H1 (cell line): ENCODE measurements at regions not wholly inside any gene's neighbourhood (a gene's known extent, or its start where the extent isn't known, plus 50 kb on each side); places are given as distances from the start of the nearest gene placed in this dataset.

Experiments
- CTCF ChIA-PET: fragments of 300-600 bp; sonication (Branson Sonifier 250); formaldehyde crosslinking; loops from one replicate; lab custom pipeline; 2021; ENCODE audit not compliant: partially characterized antibody; lab: Charles Lee
- POLR2A ChIA-PET: fragments of 300-600 bp; sonication (Branson Sonifier 250); formaldehyde crosslinking; loops from one replicate; lab custom pipeline; 2021; ENCODE audit warnings: inconsistent platforms; ENCODE audit not compliant: partially characterized antibody; lab: Charles Lee
- DNase-seq, 2 experiments: peaks; one replicate each; pipeline versions ENCODE4 v3.0.0 to v3.0.0-alpha.2; 2010 to 2022; ENCODE audit warnings: low spot score in 2 of 2, low read depth in 1 of 2, mixed read lengths in 1 of 2
- FAIRE-seq: peaks from 2 replicates; lab custom pipeline; 2011; peaks lifted over from hg19 to GRCh38; lab: Jason Lieb, UNC
- H2AFZ ChIP-seq: 2 replicates; pipeline ENCODE4 v1.8.1; 2012; ENCODE audit warnings: low read length, inconsistent platforms
- H2AK5ac ChIP-seq: 2 replicates; pipeline ENCODE4 v1.6.1; 2013; ENCODE audit warnings: low read depth, low read length
- H2BK120ac ChIP-seq: replicated peaks from 2 replicates; pipeline ENCODE3; 2013; ENCODE audit warnings: low read depth, low read length, inconsistent platforms
- H2BK12ac ChIP-seq: 2 replicates; pipeline ENCODE4 v1.6.1; 2013; ENCODE audit warnings: low read depth, low read length
- H2BK15ac ChIP-seq: 2 replicates; pipeline ENCODE4 v1.6.1; 2013; ENCODE audit warnings: low read length
- H2BK20ac ChIP-seq: 2 replicates; pipeline ENCODE4 v1.6.1; 2013; ENCODE audit warnings: low read length
- H2BK5ac ChIP-seq: 2 replicates; pipeline ENCODE4 v1.6.1; 2013; ENCODE audit warnings: low read depth, low read length
- H3K14ac ChIP-seq: 2 replicates; pipeline ENCODE4 v1.6.1; 2013; ENCODE audit warnings: inconsistent platforms; ENCODE audit not compliant: insufficient read length
- H3K18ac ChIP-seq: 2 replicates; pipeline ENCODE4 v1.6.1; 2013; ENCODE audit warnings: low read length; ENCODE audit errors: extremely low read depth
- H3K23ac ChIP-seq: 2 replicates; pipeline ENCODE4 v1.6.1; 2013; ENCODE audit warnings: inconsistent platforms; ENCODE audit not compliant: insufficient read length
- H3K23me2 ChIP-seq: 2 replicates; pipeline ENCODE4 v1.6.1; 2013; ENCODE audit warnings: low read depth, low read length
- H3K27ac ChIP-seq: 2 replicates; pipeline ENCODE4 v1.6.1; 2011; ENCODE audit warnings: low read depth, low read length, inconsistent platforms
- H3K27me3 ChIP-seq, 4 experiments: replicated peaks in 1 of 4; 1 replicate in 1 of 4; 2 replicates in 3 of 4; pipeline versions ENCODE4 v1.6.1 to v1.8.1; 2011 to 2013; ENCODE audit warnings: low read length in 3 of 4, mild to moderate bottlenecking in 3 of 4, inconsistent platforms in 2 of 4, mixed read lengths in 2 of 4, moderate library complexity in 1 of 4; ENCODE audit not compliant: control insufficient read depth in 3 of 4, insufficient read depth in 3 of 4; ENCODE audit errors: extremely low read depth in 1 of 4
- H3K36me3 ChIP-seq, 4 experiments: 2 replicates each; pipeline versions ENCODE4 v1.6.1 to v1.8.1; 2011 to 2013; ENCODE audit warnings: mild to moderate bottlenecking in 4 of 4, low read length in 3 of 4, moderate library complexity in 2 of 4, control low read depth in 1 of 4, inconsistent platforms in 1 of 4; ENCODE audit not compliant: insufficient read depth in 4 of 4, control insufficient read depth in 2 of 4
- H3K4ac ChIP-seq: replicated peaks from 2 replicates; pipeline ENCODE3; 2013; ENCODE audit warnings: low read length, low read depth, mixed read lengths, inconsistent platforms; ENCODE audit not compliant: insufficient read length
- H3K4me1 ChIP-seq, 4 experiments: replicated peaks in 1 of 4; 1 replicate in 1 of 4; 2 replicates in 3 of 4; pipeline versions ENCODE4 v1.6.1 to v1.8.1; 2011 to 2013; ENCODE audit warnings: low read length in 3 of 4, inconsistent platforms in 2 of 4, mixed read lengths in 1 of 4; ENCODE audit not compliant: insufficient read depth in 4 of 4, control insufficient read depth in 3 of 4
- H3K4me2 ChIP-seq, 2 experiments: 2 replicates each; pipeline versions ENCODE4 v1.6.1 to v1.8.1; 2011 to 2013; ENCODE audit warnings: low read depth in 2 of 2, low read length in 2 of 2, control low read depth in 1 of 2, inconsistent platforms in 1 of 2, mild to moderate bottlenecking in 1 of 2; ENCODE audit not compliant: insufficient read depth in 1 of 2
- H3K4me3 ChIP-seq, 4 experiments: fragments of 200-600, 300-600 bp in 1 of 4; sonication (generic), shearing (Covaris generic), sonication (Bioruptor Twin) in 1 of 4; 2 replicates each; pipeline versions ENCODE4 v1.5.1 to v1.8.1; 2011 to 2016; ENCODE audit warnings: low read length in 4 of 4, low read depth in 3 of 4, control low read depth in 2 of 4, inconsistent platforms in 2 of 4, mild to moderate bottlenecking in 2 of 4, mixed read lengths in 1 of 4, moderate library complexity in 1 of 4; ENCODE audit not compliant: insufficient read depth in 2 of 4; ENCODE audit errors: extremely low read depth in 1 of 4
- H3K56ac ChIP-seq: replicated peaks from 2 replicates; pipeline ENCODE3; 2013; ENCODE audit warnings: low read depth, mild to moderate bottlenecking, mixed read lengths, low read length, inconsistent platforms; ENCODE audit not compliant: insufficient read length
- H3K79me1 ChIP-seq: 2 replicates; pipeline ENCODE4 v1.6.1; 2013; ENCODE audit warnings: low read depth, low read length, control low read depth
- H3K79me2 ChIP-seq, 2 experiments: 2 replicates each; pipeline versions ENCODE4 v1.6.1 to v1.8.1; 2012 to 2013; ENCODE audit warnings: low read length in 2 of 2, mild to moderate bottlenecking in 2 of 2, inconsistent platforms in 1 of 2; ENCODE audit not compliant: insufficient read depth in 2 of 2, control insufficient read depth in 1 of 2
- H3K9ac ChIP-seq, 4 experiments: replicated peaks in 1 of 4; 1 replicate in 1 of 4; 2 replicates in 3 of 4; pipeline versions ENCODE4 v1.6.1 to v1.8.1; 2011 to 2013; ENCODE audit warnings: low read depth in 3 of 4, low read length in 3 of 4, control low read depth in 2 of 4, mild to moderate bottlenecking in 2 of 4, moderate library complexity in 2 of 4, inconsistent platforms in 1 of 4; ENCODE audit errors: extremely low read depth in 1 of 4
- H3K9me3 ChIP-seq, 2 experiments: 2 replicates each; pipeline versions ENCODE4 v1.6.1 to v1.8.1; 2012 to 2013; ENCODE audit warnings: mild to moderate bottlenecking in 2 of 2, moderate library complexity in 2 of 2, control low read depth in 1 of 2, inconsistent platforms in 1 of 2, low read depth in 1 of 2, low read length in 1 of 2, mixed read lengths in 1 of 2; ENCODE audit not compliant: insufficient read depth in 2 of 2
- H4K20me1 ChIP-seq, 2 experiments: replicated peaks in 1 of 2; 2 replicates each; pipeline versions ENCODE3 to v1.8.1; 2011 to 2013; ENCODE audit warnings: inconsistent platforms in 2 of 2, low read length in 2 of 2, mild to moderate bottlenecking in 1 of 2; ENCODE audit not compliant: insufficient read depth in 2 of 2, control insufficient read depth in 1 of 2
- H4K5ac ChIP-seq: 2 replicates; pipeline ENCODE4 v1.6.1; 2013; ENCODE audit warnings: low read length, low read depth, mixed read lengths, inconsistent platforms; ENCODE audit not compliant: insufficient read length
- H4K8ac ChIP-seq: 2 replicates; pipeline ENCODE4 v1.8.0; 2013; ENCODE audit warnings: mild to moderate bottlenecking, moderate library complexity, low read length, inconsistent platforms; ENCODE audit not compliant: insufficient read depth; ENCODE audit errors: extremely low read depth
- H4K91ac ChIP-seq: replicated peaks from 2 replicates; pipeline ENCODE3; 2013; ENCODE audit warnings: low read length, mixed read lengths, inconsistent platforms; ENCODE audit not compliant: insufficient read length
- CEBPB ChIP-seq: IDR thresholded peaks from 2 replicates; pipeline ENCODE4 v1.6.1; 2012; ENCODE audit warnings: low read depth, low read length
- CHD1 ChIP-seq: IDR thresholded peaks from 2 replicates; pipeline ENCODE4 v1.6.1; 2012; ENCODE audit warnings: low read depth, low read length, improper control_type of control experiment
- CTBP2 ChIP-seq: IDR thresholded peaks from 2 replicates; pipeline ENCODE4 v1.7.0; 2011; ENCODE audit warnings: borderline replicate concordance, mild to moderate bottlenecking, moderate library complexity, mixed read lengths, low read length; ENCODE audit not compliant: insufficient read depth, insufficient read length
- GTF2F1 ChIP-seq: IDR thresholded peaks from 2 replicates; pipeline ENCODE4 v1.6.1; 2012; ENCODE audit warnings: low read depth, low read length, improper control_type of control experiment, borderline replicate concordance
- RFX5 ChIP-seq: IDR thresholded peaks from 2 replicates; pipeline ENCODE4 v1.6.1; 2011; ENCODE audit warnings: low read depth, low read length, improper control_type of control experiment, borderline replicate concordance
- SAP30 ChIP-seq: fragments of 300-600 bp; sonication (generic); IDR thresholded peaks from 2 replicates; pipeline ENCODE4 v1.7.1; 2012; ENCODE audit warnings: low read length, moderate library complexity, mild to moderate bottlenecking, inconsistent platforms; ENCODE audit not compliant: insufficient read depth, insufficient replicate concordance
- SIN3A ChIP-seq, 2 experiments: IDR thresholded peaks in 1 of 2; conservative IDR thresholded peaks in 1 of 2; 2 replicates each; pipeline ENCODE4 v1.6.1; 2011 to 2012; ENCODE audit warnings: low read length in 2 of 2, improper control_type of control experiment in 1 of 2, low read depth in 1 of 2, mild to moderate bottlenecking in 1 of 2
- SIRT6 ChIP-seq: IDR thresholded peaks from one replicate; pipeline ENCODE4 v1.7.1; 2012; ENCODE audit warnings: low read length, inconsistent platforms
- SIX5 ChIP-seq: IDR thresholded peaks from 2 replicates; pipeline ENCODE4 v1.6.1; 2011; ENCODE audit warnings: mild to moderate bottlenecking, low read depth, low read length
- SP4 ChIP-seq: IDR thresholded peaks from 2 replicates; pipeline ENCODE4 v1.6.1; 2012; ENCODE audit warnings: low read length, inconsistent platforms
- TBP ChIP-seq: IDR thresholded peaks from 2 replicates; pipeline ENCODE4 v1.6.1; 2011; ENCODE audit warnings: low read depth, low read length, improper control_type of control experiment
- TCF12 ChIP-seq: IDR thresholded peaks from 2 replicates; pipeline ENCODE4 v1.6.1; 2011; ENCODE audit warnings: low read depth, mild to moderate bottlenecking, low read length
- WGBS, 2 experiments: shearing (Covaris generic) in 1 of 2; methylation state at CpG; one replicate each; pipeline versions ENCODE4 v1.1.6 to v1.1.7; 2013 to 2015; ENCODE audit warnings: low lambda C conversion rate in 2 of 2, mixed read lengths in 2 of 2, inconsistent platforms in 1 of 2, low coverage in 1 of 2, missing lambda C conversion rate in 1 of 2; ENCODE audit not compliant: insufficient replicate concordance in 2 of 2, insufficient coverage in 1 of 2, insufficient read length in 1 of 2; ENCODE audit errors: extremely low coverage in 1 of 2, missing lambda C conversion rate in 1 of 2; 5-methylcytosine and 5-hydroxymethylcytosine counted together
- TF ChIP-seq, protein P1 (sequence below): IDR thresholded peaks from 2 replicates; pipeline ENCODE4 v1.6.1; 2012; ENCODE audit warnings: inconsistent platforms

DNA sequence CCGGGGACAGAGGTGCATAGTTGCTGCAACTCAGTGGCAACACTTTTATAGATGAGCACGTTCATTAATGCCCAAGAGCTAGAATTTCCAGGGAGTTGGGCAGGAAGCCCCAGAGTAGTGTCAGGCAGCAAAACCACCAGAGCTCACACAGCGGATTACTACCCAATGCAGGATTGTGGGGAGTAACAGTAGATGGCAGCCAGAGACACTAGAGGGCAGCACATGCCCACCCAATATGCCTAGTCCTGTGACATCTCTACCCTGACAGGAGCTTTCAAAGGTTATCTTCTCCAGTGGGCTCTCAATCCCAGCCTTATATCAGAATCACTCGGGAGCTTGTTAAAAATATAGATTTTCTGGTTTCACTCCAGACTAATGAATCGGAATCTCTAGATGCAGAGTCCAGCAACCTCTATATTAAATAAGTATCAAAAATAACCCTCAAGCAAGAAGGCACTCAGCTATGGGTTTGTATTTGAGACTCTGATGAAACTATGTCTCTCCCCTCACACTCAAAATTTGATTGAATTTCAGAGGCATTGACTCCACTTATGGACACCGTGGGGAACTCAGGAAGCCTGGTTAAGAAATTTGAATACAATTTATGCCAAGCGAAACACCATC lies 58.4 kb upstream of the PHF24 start:
- no peak overlapping the region for H2BK20ac ChIP-seq
- TF ChIP-seq TBP: no peak
- TF ChIP-seq SIN3A (conservative IDR thresholded peaks at IDR 0.05 in 1 of 2, IDR thresholded peaks at IDR 0.05 in 1 of 2; ENCODE audit: low read depth in 1 of 2, low read length in 2 of 2): 0 out of 4 replicates have a peak, but pooled peaks of 1 of the 2 experiments have one; percentile 72
- no peak for TF ChIP-seq SIRT6
- no peak for TF ChIP-seq RFX5
- TF ChIP-seq, protein P1, sequence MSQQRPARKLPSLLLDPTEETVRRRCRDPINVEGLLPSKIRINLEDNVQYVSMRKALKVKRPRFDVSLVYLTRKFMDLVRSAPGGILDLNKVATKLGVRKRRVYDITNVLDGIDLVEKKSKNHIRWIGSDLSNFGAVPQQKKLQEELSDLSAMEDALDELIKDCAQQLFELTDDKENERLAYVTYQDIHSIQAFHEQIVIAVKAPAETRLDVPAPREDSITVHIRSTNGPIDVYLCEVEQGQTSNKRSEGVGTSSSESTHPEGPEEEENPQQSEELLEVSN: no peak
- TF ChIP-seq TCF12: no peak
- TF ChIP-seq SIX5: no peak
- TF ChIP-seq GTF2F1: no peak
- TF ChIP-seq CTBP2: no peak
- TF ChIP-seq SP4: no peak
- no peak for TF ChIP-seq CHD1
- TF ChIP-seq SAP30: no peak
- no peak for TF ChIP-seq CEBPB

More for the DNA sequence above, 58.4 kb upstream of the PHF24 start:
- no peak overlapping the region for H2AFZ ChIP-seq
- H2BK5ac ChIP-seq: no peak overlapping the region
- H2BK15ac ChIP-seq: no peak overlapping the region
- H4K20me1 ChIP-seq: no peaks in the 10 kb centered on the region
- H3K36me3 ChIP-seq: no peaks in the 10 kb centered on the region
- FAIRE-seq (peak; percentile 93), DNase-seq (peak; percentile 31 to 86)
- no peak overlapping the region for H3K9ac ChIP-seq
- H4K91ac ChIP-seq: no peak overlapping the region
- H3K14ac ChIP-seq: no peak overlapping the region
- H2BK120ac ChIP-seq: no peak overlapping the region
- H4K5ac ChIP-seq: no peak overlapping the region
- H3K79me1 ChIP-seq: no peaks in the 10 kb centered on the region
- no peak overlapping the region for H3K4ac ChIP-seq
- no peak overlapping the region for H3K27ac ChIP-seq
- ChIA-PET POLR2A (interaction anchor here (0.7 to 1.9 kb wide), 8 partner anchors 85 to 172 kb away, joined by 3 to 8 read pairs (median 4); no protein-coding TSS in a partner anchor), CTCF (interaction anchor here (0.6 to 9.4 kb wide), 70 partner anchors 10 to 1211 kb away, joined by 3 to 148 read pairs (median 4); partner anchors contain the start of genes DNAJB5 and PIGO)
- no peaks in the 10 kb centered on the region for H3K4me1 ChIP-seq
- H2BK12ac ChIP-seq: no peak overlapping the region
- H3K4me3 ChIP-seq: no peak overlapping the region
- H3K9me3 ChIP-seq: no peaks in the 10 kb centered on the region
- H3K79me2 ChIP-seq: no peaks in the 10 kb centered on the region
- H3K4me2 ChIP-seq: no peak overlapping the region
- 30% methylated on average over 7 of the region's 7 CpGs; no CpG with 5 or more reads in 1 of the 2 experiments for WGBS, 2 experiments
- H3K23me2 ChIP-seq: no peaks in the 10 kb centered on the region
- H2AK5ac ChIP-seq: no peak overlapping the region
- no peak overlapping the region for H3K23ac ChIP-seq
- no peak overlapping the region for H4K8ac ChIP-seq
- no peak overlapping the region for H3K56ac ChIP-seq
- H3K18ac ChIP-seq: no peak overlapping the region
- peaks cover 0 to 3% (median 0%) of the 10 kb centered on the region in 4 experiments; a peak in 1 of 7 replicates for H3K27me3 ChIP-seq
